Right lobe of liver (tissue), 6 donors: ENCODE measurements at regions not wholly inside any gene's neighbourhood (a gene's known extent, or its start where the extent isn't known, plus 50 kb on each side); places are given as distances from the start of the nearest gene placed in this dataset.

Source experiments
- ATAC-seq, 4 donors: fragments of 200-7000 bp; cut with Tn5 transposase; one replicate each; pipeline ENCODE4 v1.9.1; 2020; ENCODE audit warnings: mild to moderate bottlenecking in 4 of 4, moderate library complexity in 4 of 4
- DNase-seq, 3 donors: peaks; one replicate each; pipeline ENCODE4 v3.0.0-alpha.2; 2020
- H3K27ac ChIP-seq, 3 donors: fragments of 200-600 bp; one replicate each; pipeline ENCODE4 v1.8.0; 2022
- H3K27me3 ChIP-seq, 2 donors: fragments of 200-600 bp; one replicate each; pipeline ENCODE4 v1.8.0; 2022
- H3K36me3 ChIP-seq, 4 donors: fragments of 200-600 bp; sonication (generic) in 1 of 4; one replicate each; pipeline versions ENCODE4 v1.5.1 to v1.8.0; 2017 to 2022; ENCODE audit warnings: control low read depth in 1 of 4
- H3K4me1 ChIP-seq, 4 donors: fragments of 200-600 bp; sonication (generic) in 1 of 4; one replicate each; pipeline versions ENCODE4 v1.5.1 to v1.8.0; 2017 to 2022; ENCODE audit warnings: control low read depth in 1 of 4
- H3K4me3 ChIP-seq, 3 donors: fragments of 200-600 bp; one replicate each; pipeline ENCODE4 v1.8.0; 2022
- H3K9me3 ChIP-seq, 4 donors: fragments of 200-600 bp; sonication (generic) in 1 of 4; one replicate each; pipeline versions ENCODE4 v1.5.1 to v1.8.0; 2017 to 2022; ENCODE audit warnings: control low read depth in 1 of 4
- POLR2A ChIP-seq: fragments of 450-650 bp; IDR thresholded peaks from one replicate; pipeline ENCODE4 v1.6.1; 2017; ENCODE audit warnings: antibody characterized with exemption, mild to moderate bottlenecking
- WGBS: methylation state at CpG from one replicate; pipeline ENCODE4 v1.1.6; 2018; ENCODE audit warnings: low coverage, low lambda C conversion rate; ENCODE audit not compliant: insufficient coverage; ENCODE audit errors: missing lambda C conversion rate; 5-methylcytosine and 5-hydroxymethylcytosine counted together
- intact Hi-C, 2 donors: fragments of 100-400 bp; cut with DNase I; formaldehyde crosslinking; loops; one replicate each; pipeline versions ENCODE4 v1.11.2 to v1.14.1; 2022
- TF ChIP-seq, protein P1 (sequence below), 4 donors: fragments of 200-600 bp in 3 of 4; fragments of 450-650 bp in 1 of 4; IDR thresholded peaks; one replicate each; pipeline versions ENCODE4 v1.5.1 to v1.8.0; 2016 to 2022; ENCODE audit warnings: antibody characterized with exemption in 4 of 4, mild to moderate bottlenecking in 2 of 4
- donor health status: DM: no; HTN: yes; CAD: no.
- donor health status: DM: no; HTN: no; CAD: no.
- donor health status: DM: no; HTN: no; CAD: no.
- donor health status: DM: no; HTN: yes; CAD: no.
- donor health status: DM: no; HTN: yes; CAD: no.

DNA sequence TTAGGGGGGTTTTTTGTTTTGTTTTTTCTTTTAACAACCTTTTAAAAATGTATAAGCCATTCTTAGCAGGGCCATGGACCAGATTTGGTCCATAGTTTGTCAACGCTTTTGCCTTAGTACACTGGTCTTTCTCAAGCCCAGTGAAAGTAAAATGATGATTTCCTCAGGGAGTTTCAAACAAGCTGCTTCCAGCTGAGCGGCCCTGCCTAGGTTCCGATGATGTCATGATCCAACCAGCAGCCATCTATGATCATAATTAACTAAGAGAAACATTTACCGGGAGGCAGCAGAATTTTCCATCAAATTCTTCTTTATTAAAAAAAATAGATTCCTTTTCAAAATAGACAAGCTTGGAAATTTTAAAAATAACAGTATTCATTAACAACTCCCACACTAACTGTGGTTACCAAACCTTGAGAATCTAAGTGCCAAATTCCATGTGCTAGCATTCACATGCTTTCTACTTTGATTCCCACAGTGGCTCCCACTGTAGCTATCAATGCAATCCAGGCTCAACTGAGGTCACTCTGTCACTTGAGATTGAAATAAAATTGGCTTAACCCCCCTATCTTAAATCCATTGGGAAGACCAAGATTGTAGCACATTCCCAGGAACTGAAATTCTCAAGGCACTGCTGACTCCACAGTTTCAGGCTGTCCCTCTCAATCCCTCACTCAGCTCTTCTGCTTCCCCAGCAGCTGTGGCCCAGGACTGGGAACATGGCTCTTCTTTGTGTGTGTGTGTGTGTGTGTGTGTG is 148.9 kb downstream of the RNF152 start:
- no peaks in the 10 kb centered on the region for H3K9me3 ChIP-seq
- intact Hi-C loops = no loop called here
- ATAC-seq = no peak
- 58% methylated on average over 4 of the region's 4 CpGs for WGBS
- no peaks in the 10 kb centered on the region for H3K27me3 ChIP-seq
- H3K27ac ChIP-seq = no peak overlapping the region
- peaks cover 0 to 7% (median 2%) of the 10 kb centered on the region in 4 donors for H3K4me1 ChIP-seq
- TF ChIP-seq POLR2A = no peak
- TF ChIP-seq, protein P1, sequence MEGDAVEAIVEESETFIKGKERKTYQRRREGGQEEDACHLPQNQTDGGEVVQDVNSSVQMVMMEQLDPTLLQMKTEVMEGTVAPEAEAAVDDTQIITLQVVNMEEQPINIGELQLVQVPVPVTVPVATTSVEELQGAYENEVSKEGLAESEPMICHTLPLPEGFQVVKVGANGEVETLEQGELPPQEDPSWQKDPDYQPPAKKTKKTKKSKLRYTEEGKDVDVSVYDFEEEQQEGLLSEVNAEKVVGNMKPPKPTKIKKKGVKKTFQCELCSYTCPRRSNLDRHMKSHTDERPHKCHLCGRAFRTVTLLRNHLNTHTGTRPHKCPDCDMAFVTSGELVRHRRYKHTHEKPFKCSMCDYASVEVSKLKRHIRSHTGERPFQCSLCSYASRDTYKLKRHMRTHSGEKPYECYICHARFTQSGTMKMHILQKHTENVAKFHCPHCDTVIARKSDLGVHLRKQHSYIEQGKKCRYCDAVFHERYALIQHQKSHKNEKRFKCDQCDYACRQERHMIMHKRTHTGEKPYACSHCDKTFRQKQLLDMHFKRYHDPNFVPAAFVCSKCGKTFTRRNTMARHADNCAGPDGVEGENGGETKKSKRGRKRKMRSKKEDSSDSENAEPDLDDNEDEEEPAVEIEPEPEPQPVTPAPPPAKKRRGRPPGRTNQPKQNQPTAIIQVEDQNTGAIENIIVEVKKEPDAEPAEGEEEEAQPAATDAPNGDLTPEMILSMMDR (IDR thresholded peaks at IDR 0.05) = no peak
- no peak overlapping the region for H3K4me3 ChIP-seq
- H3K36me3 ChIP-seq = no peaks in the 10 kb centered on the region
- no peak for DNase-seq

DNA sequence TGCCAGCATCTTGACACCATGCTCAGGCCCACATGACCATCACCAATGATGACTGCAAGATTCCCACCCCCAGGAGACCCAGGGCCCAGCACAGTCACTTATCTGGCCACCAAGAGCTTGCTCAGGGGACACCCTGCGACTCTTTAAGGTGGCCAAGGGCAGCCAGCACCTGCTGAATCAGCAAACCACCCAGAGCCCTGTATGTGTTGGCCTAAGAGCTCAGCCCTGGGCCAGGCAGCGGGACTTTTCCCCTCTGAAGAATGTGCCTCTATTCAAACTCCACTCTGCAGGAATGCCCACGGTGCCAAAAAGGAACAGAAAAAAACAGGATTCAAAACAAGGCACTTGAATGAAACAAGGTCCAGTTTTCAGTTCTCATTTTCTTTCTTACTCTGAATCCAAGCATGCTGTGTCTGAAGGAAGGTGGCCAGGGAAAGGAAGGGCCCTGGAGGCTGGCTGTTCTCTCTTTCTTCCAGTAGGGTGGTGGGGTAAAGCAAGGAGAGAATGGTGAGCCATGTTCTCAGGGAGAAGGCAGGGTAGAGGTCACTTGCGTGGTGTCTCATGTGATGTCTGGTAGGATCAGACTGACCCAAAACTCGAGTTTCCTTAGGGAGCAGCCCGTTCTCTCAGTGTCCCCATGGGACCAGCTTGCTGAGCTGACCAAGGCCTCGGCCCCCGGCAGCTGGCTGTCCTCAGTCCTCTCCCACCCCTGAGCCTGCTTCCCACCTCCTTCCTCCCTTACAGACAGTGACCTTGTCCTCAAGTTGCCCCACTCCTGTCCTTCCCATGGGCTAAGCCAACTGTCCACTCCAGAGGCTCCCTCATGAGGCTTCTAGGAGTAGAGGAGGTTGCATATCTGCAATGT is 150.0 kb downstream of the RNF152 start:
- DNase-seq = no peak
- Histone ChIP-seq H3K27me3 (no peaks in the 10 kb centered on the region), H3K9me3 (no peaks in the 10 kb centered on the region), H3K4me1 (peaks cover 0 to 19% (median 7%) of the 10 kb centered on the region in 4 donors), H3K36me3 (no peaks in the 10 kb centered on the region), H3K27ac (no peak overlapping the region), H3K4me3 (no peak overlapping the region)
- ATAC-seq = peak in 1 of 4 donors; percentile 6
- TF ChIP-seq POLR2A = no peak
- TF ChIP-seq, protein P1 (IDR thresholded peaks at IDR 0.05) = no peak
- 70% methylated on average over 1 of the region's 8 CpGs for WGBS
- intact Hi-C loops = no loop called here

DNA sequence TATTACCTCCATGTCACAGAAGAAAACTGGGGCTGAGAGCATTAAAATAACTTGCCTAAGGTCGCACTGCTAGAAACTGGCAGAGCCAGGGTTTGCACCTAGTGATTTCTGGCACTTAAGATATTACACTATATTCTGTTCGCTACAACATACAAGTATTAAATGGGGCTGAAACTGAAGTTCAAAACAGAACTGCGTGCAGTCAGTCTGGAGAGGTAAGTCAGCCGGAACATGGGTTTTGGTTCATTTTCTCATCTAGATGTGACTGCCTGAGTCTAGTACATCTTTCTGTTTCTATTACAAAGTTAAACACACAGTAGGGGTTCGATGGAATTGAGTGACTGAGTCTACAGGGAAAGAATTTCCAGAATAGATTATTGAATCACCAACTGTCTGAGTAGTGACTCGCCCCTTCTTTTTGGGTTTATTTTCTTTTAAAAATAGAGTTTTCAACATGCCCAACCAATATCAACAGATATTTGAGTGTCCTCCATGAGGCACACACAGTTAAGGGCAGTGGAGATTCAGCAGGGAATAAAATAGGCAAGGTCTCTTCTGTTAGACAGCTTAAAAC is 150.8 kb downstream of the RNF152 start:
- H3K4me1 ChIP-seq = peaks cover 0 to 27% (median 12%) of the 10 kb centered on the region in 4 donors
- H3K4me3 ChIP-seq = no peak overlapping the region
- WGBS = 58% methylated on average over 5 of the region's 6 CpGs
- H3K27ac ChIP-seq = no peak overlapping the region
- ATAC-seq (no peak), DNase-seq (no peak)
- TF ChIP-seq POLR2A = no peak
- TF ChIP-seq, protein P1 (IDR thresholded peaks at IDR 0.05) = no peak
- H3K9me3 ChIP-seq = no peaks in the 10 kb centered on the region
- intact Hi-C loops = no loop called here
- no peaks in the 10 kb centered on the region for H3K27me3 ChIP-seq
- no peaks in the 10 kb centered on the region for H3K36me3 ChIP-seq

DNA sequence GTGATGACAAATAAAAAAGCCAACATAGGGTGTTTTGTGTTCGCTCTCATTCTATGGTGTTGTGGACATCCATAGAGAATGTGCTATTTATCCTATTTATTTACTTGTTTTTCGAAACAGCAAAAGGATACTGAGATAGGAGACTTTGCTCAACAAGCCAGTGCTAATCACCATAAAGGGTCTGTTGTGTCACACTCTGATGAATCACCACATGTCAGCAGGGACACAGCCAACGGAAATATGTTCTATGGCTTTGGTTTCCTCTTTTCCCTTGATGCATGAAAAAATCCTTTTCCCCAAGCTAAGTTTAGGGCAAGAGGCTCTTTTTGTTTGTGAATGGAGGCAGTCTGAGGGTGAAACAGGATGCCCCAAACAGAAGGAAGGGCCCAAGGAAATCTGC is 154.3 kb downstream of the RNF152 start:
- H3K27me3 ChIP-seq = no peaks in the 10 kb centered on the region
- 47% methylated on average over 3 of the region's 3 CpGs for WGBS
- intact Hi-C loops = loop anchor here (5.0 to 10.0 kb wide), 2 partner anchors 94 to 154 kb away; partner anchors contain the start of gene RNF152 (in 1 of the 2)
- H3K9me3 ChIP-seq = no peaks in the 10 kb centered on the region
- H3K4me3 ChIP-seq = no peak overlapping the region
- H3K36me3 ChIP-seq = no peaks in the 10 kb centered on the region
- peak overlapping the region; percentile 72 to 97 (median 89) for H3K27ac ChIP-seq
- TF ChIP-seq POLR2A = no peak
- TF ChIP-seq, protein P1 (IDR thresholded peaks at IDR 0.05) = no peak
- H3K4me1 ChIP-seq = peaks cover 0 to 54% (median 25%) of the 10 kb centered on the region in 4 donors
- peak in 1 of 4 donors; percentile 62 for ATAC-seq
- DNase-seq = no peak
